Nephron progenitor cell (in vitro differentiated cells): ENCODE measurements at regions not wholly inside any gene's neighbourhood (a gene's known extent, or its start where the extent isn't known, plus 50 kb on each side); places are given as distances from the start of the nearest gene placed in this dataset.

Experiments
- DNase-seq: peaks from one replicate; pipeline ENCODE4 v3.0.0; 2021
- H3K27ac Mint-ChIP-seq: 2 replicates; pipeline ENCODE4 v1.8.0; 2021; ENCODE audit warnings: mild to moderate bottlenecking, moderate library complexity, mixed read lengths
- H3K27me3 Mint-ChIP-seq: 2 replicates; pipeline ENCODE4 v1.8.0; 2021; ENCODE audit warnings: mild to moderate bottlenecking, low read depth, mixed read lengths; ENCODE audit not compliant: poor library complexity
- H3K36me3 Mint-ChIP-seq: 2 replicates; pipeline ENCODE4 v1.8.0; 2021; ENCODE audit warnings: low read depth, mixed read lengths
- H3K4me1 Mint-ChIP-seq: 2 replicates; pipeline ENCODE4 v1.8.0; 2021; ENCODE audit warnings: mixed read lengths
- H3K4me3 Mint-ChIP-seq: 2 replicates; pipeline ENCODE4 v1.8.0; 2021; ENCODE audit warnings: mild to moderate bottlenecking, moderate library complexity, mixed read lengths
- H3K9me3 Mint-ChIP-seq: 2 replicates; pipeline ENCODE4 v1.8.0; 2021; ENCODE audit warnings: mild to moderate bottlenecking, moderate library complexity, mixed read lengths
- CTCF ChIP-seq: fragments of 200-600 bp; sonication (generic); IDR thresholded peaks from 2 replicates; pipeline ENCODE4 v1.5.0; 2021; ENCODE audit warnings: antibody characterized with exemption

GRCh38 chr5:136686192-136686872 is 321.0 kb upstream of the TRPC7 start:
- Mint-ChIP-seq H3K27ac (no peak overlapping the region), H3K36me3 (peaks cover 4% of the 10 kb centered on the region), H3K4me3 (no peak overlapping the region), H3K9me3 (peaks cover 59% of the 10 kb centered on the region), H3K27me3 (peaks cover 3% of the 10 kb centered on the region), H3K4me1 (no peaks in the 10 kb centered on the region)
- DNase-seq = no peak
- peak; percentile 22 for TF ChIP-seq CTCF

GRCh38 chr5:136682986-136683385 is 317.6 kb upstream of the TRPC7 start:
- H3K36me3 Mint-ChIP-seq = no peaks in the 10 kb centered on the region

GRCh38 chr5:136679233-136679632 is 313.9 kb upstream of the TRPC7 start:
- Mint-ChIP-seq H3K27me3 (peaks cover 2% of the 10 kb centered on the region), H3K36me3 (no peaks in the 10 kb centered on the region), H3K9me3 (peaks cover 15% of the 10 kb centered on the region), H3K4me3 (no peak overlapping the region), H3K4me1 (peaks cover 6% of the 10 kb centered on the region), H3K27ac (no peak overlapping the region)
- TF ChIP-seq CTCF = no peak
- no peak for DNase-seq

More at GRCh38 chr5:136682986-136683385, 317.6 kb upstream of the TRPC7 start:
- Mint-ChIP-seq H3K27me3 (peaks cover 5% of the 10 kb centered on the region), H3K27ac (peak overlapping the region; percentile 34), H3K4me1 (no peaks in the 10 kb centered on the region), H3K9me3 (peaks cover 40% of the 10 kb centered on the region), H3K4me3 (no peak overlapping the region)
- no peak for DNase-seq
- no peak for TF ChIP-seq CTCF

GRCh38 chr5:136677217-136677616 is 311.9 kb upstream of the TRPC7 start:
- TF ChIP-seq CTCF = no peak
- no peak for DNase-seq
- Mint-ChIP-seq H3K36me3 (no peaks in the 10 kb centered on the region), H3K4me3 (no peak overlapping the region), H3K27ac (no peak overlapping the region), H3K9me3 (peaks cover 12% of the 10 kb centered on the region), H3K27me3 (peaks cover 2% of the 10 kb centered on the region), H3K4me1 (peaks cover 6% of the 10 kb centered on the region)

GRCh38 chr5:136676685-136677084 is 311.3 kb upstream of the TRPC7 start:
- H3K36me3 Mint-ChIP-seq = no peaks in the 10 kb centered on the region
- no peak for TF ChIP-seq CTCF
- H3K9me3 Mint-ChIP-seq = peaks cover 12% of the 10 kb centered on the region
- H3K4me1 Mint-ChIP-seq = peaks cover 6% of the 10 kb centered on the region
- DNase-seq = no peak
- no peak overlapping the region for H3K27ac Mint-ChIP-seq
- H3K4me3 Mint-ChIP-seq = no peak overlapping the region
- peaks cover 2% of the 10 kb centered on the region for H3K27me3 Mint-ChIP-seq

GRCh38 chr5:136675769-136676168 is 310.4 kb upstream of the TRPC7 start:
- H3K27ac Mint-ChIP-seq = no peak overlapping the region
- DNase-seq = no peak
- peaks cover 2% of the 10 kb centered on the region for H3K27me3 Mint-ChIP-seq
- no peak overlapping the region for H3K4me3 Mint-ChIP-seq
- H3K36me3 Mint-ChIP-seq = no peaks in the 10 kb centered on the region
- no peak for TF ChIP-seq CTCF
- peaks cover 3% of the 10 kb centered on the region for H3K9me3 Mint-ChIP-seq
- H3K4me1 Mint-ChIP-seq = peaks cover 6% of the 10 kb centered on the region
